Thyroid gland (tissue), 4 donors: ENCODE measurements at regions not wholly inside any gene's neighbourhood (a gene's known extent, or its start where the extent isn't known, plus 50 kb on each side); places are given as distances from the start of the nearest gene placed in this dataset.

ENCODE experiments used
- POLR2A ChIP-seq, 2 donors: fragments of 450-650 bp; IDR thresholded peaks; one replicate each; pipeline ENCODE4 v1.6.1; 2017; ENCODE audit warnings: antibody characterized with exemption in 2 of 2, mild to moderate bottlenecking in 2 of 2, moderate library complexity in 1 of 2
- TF ChIP-seq, protein P1 (sequence below), 6 experiments: fragments of 200-600 bp in 3 of 6; fragments of 450-650 bp in 3 of 6; sonication (generic) in 3 of 6; IDR thresholded peaks; one replicate each; pipeline ENCODE4 v1.5.1; 2016 to 2019; ENCODE audit warnings: antibody characterized with exemption in 6 of 6, mild to moderate bottlenecking in 2 of 6, inconsistent platforms in 1 of 6, moderate library complexity in 1 of 6

DNA sequence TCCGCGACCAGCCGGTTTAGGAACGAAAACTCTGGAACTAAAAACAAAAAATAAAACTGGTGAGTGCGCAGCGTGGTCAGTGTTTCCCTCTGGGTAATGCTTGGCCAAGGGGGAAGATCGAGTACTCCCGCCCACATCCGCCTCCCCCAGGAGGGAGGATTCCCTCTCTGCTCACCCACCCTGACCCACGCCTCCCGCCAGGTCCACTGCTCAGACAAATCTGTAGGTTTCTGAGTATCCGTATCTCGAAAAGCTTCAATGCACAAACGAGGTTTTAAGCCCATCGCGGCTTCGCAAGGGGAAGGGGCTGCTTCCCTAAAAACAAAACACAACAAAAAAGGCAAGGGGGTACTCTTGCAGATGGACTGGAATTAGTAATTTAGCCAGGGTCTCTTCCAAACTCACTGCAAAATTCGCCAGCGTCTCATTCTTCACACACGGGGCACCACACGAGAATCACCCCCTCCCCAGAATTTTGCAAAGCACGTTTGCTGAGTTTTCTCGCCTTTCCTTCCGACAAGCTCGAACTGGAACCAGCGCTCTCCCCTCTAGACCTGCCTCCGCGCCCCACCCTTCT, 75.2 kb downstream of the INSIG1 start:
- TF ChIP-seq, protein P1, sequence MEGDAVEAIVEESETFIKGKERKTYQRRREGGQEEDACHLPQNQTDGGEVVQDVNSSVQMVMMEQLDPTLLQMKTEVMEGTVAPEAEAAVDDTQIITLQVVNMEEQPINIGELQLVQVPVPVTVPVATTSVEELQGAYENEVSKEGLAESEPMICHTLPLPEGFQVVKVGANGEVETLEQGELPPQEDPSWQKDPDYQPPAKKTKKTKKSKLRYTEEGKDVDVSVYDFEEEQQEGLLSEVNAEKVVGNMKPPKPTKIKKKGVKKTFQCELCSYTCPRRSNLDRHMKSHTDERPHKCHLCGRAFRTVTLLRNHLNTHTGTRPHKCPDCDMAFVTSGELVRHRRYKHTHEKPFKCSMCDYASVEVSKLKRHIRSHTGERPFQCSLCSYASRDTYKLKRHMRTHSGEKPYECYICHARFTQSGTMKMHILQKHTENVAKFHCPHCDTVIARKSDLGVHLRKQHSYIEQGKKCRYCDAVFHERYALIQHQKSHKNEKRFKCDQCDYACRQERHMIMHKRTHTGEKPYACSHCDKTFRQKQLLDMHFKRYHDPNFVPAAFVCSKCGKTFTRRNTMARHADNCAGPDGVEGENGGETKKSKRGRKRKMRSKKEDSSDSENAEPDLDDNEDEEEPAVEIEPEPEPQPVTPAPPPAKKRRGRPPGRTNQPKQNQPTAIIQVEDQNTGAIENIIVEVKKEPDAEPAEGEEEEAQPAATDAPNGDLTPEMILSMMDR (IDR thresholded peaks at IDR 0.05): no peak
- TF ChIP-seq POLR2A (IDR thresholded peaks at IDR 0.05): no peak
